ENCODE measurements at regions not wholly inside any gene's neighbourhood (a gene's known extent, or its start where the extent isn't known, plus 50 kb on each side); places are given as distances from the start of the nearest gene placed in this dataset.
"Not testable (repeated sequence)": the region's sequence is repeated elsewhere in the genome, so short reads cannot be mapped to it uniquely, and the experiment has no call there.

- DNase-seq (ENCODE audit: extremely low read depth in 1 of 2, low read depth in 1 of 2) = no peak
Observed at GRCh38 chr1:34366875-34367624, 190.3 kb downstream of the C1orf94 start.

GRCh38 chr1:34367954-34368353, 191.2 kb downstream of the C1orf94 start:
- DNase-seq (ENCODE audit: extremely low read depth in 1 of 2, low read depth in 1 of 2) = no peak

GRCh38 chr1:34369701-34370455, 193.2 kb downstream of the C1orf94 start:
- DNase-seq (ENCODE audit: extremely low read depth in 1 of 2, low read depth in 1 of 2) = no peak

GRCh38 chr1:34370748-34371147, 194.0 kb downstream of the C1orf94 start:
- DNase-seq (ENCODE audit: extremely low read depth in 1 of 2, low read depth in 1 of 2) = no peak

- not testable (repeated sequence) for DNase-seq (ENCODE audit: extremely low read depth in 1 of 2, low read depth in 1 of 2)
Observed at GRCh38 chr1:34371179-34371578, 194.5 kb downstream of the C1orf94 start.

GRCh38 chr1:34371829-34372532, 195.3 kb downstream of the C1orf94 start:
- no peak for DNase-seq (ENCODE audit: extremely low read depth in 1 of 2, low read depth in 1 of 2)

- DNase-seq (ENCODE audit: extremely low read depth in 1 of 2, low read depth in 1 of 2) = no peak
Observed at GRCh38 chr1:34372891-34373290, 196.2 kb downstream of the C1orf94 start.

GRCh38 chr1:34373912-34374311, 197.2 kb downstream of the C1orf94 start:
- DNase-seq (ENCODE audit: extremely low read depth in 1 of 2, low read depth in 1 of 2) = no peak

- DNase-seq (ENCODE audit: extremely low read depth in 1 of 2, low read depth in 1 of 2) = no peak
Observed at GRCh38 chr1:34376531-34376930, 199.8 kb downstream of the C1orf94 start.

- DNase-seq (ENCODE audit: extremely low read depth in 1 of 2, low read depth in 1 of 2) = no peak
Observed at GRCh38 chr1:34378968-34379856, 202.5 kb downstream of the C1orf94 start.

- no peak for DNase-seq (ENCODE audit: extremely low read depth in 1 of 2, low read depth in 1 of 2)
Observed at GRCh38 chr1:34379911-34380310, 203.2 kb downstream of the C1orf94 start.

GRCh38 chr1:34380526-34381124, 203.9 kb downstream of the C1orf94 start:
- no peak for DNase-seq (ENCODE audit: extremely low read depth in 1 of 2, low read depth in 1 of 2)

GRCh38 chr1:34389974-34390373, 213.3 kb downstream of the C1orf94 start:
- DNase-seq (ENCODE audit: extremely low read depth in 1 of 2, low read depth in 1 of 2) = no peak

- DNase-seq (ENCODE audit: extremely low read depth in 1 of 2, low read depth in 1 of 2) = no peak
Observed at GRCh38 chr1:34396042-34396441, 219.3 kb downstream of the C1orf94 start.

- DNase-seq (ENCODE audit: extremely low read depth in 1 of 2, low read depth in 1 of 2) = no peak
Observed at GRCh38 chr1:34398241-34398915, 221.7 kb downstream of the C1orf94 start.

- DNase-seq (ENCODE audit: extremely low read depth in 1 of 2, low read depth in 1 of 2) = no peak
Observed at GRCh38 chr1:34398916-34399275, 222.2 kb downstream of the C1orf94 start.

GRCh38 chr1:34400675-34401074, 224.0 kb downstream of the C1orf94 start:
- DNase-seq (ENCODE audit: extremely low read depth in 1 of 2, low read depth in 1 of 2) = no peak

GRCh38 chr1:34403156-34403555, 226.4 kb downstream of the C1orf94 start:
- no peak for DNase-seq (ENCODE audit: extremely low read depth in 1 of 2, low read depth in 1 of 2)

GRCh38 chr1:34404804-34405203, 228.1 kb downstream of the C1orf94 start:
- no peak for DNase-seq (ENCODE audit: extremely low read depth in 1 of 2, low read depth in 1 of 2)

Measured in stimulated activated CD8-positive, alpha-beta memory T cell treated with anti-CD3 and anti-CD28 coated beads, Interleukin-7, amount 100 ng/mL, for 48 hours (primary cell).